ENCODE measurements at regions not wholly inside any gene's neighbourhood (a gene's known extent, or its start where the extent isn't known, plus 50 kb on each side); places are given as distances from the start of the nearest gene placed in this dataset.
"Not testable (repeated sequence)": the region's sequence is repeated elsewhere in the genome, so short reads cannot be mapped to it uniquely, and the experiment has no call there.

DNA sequence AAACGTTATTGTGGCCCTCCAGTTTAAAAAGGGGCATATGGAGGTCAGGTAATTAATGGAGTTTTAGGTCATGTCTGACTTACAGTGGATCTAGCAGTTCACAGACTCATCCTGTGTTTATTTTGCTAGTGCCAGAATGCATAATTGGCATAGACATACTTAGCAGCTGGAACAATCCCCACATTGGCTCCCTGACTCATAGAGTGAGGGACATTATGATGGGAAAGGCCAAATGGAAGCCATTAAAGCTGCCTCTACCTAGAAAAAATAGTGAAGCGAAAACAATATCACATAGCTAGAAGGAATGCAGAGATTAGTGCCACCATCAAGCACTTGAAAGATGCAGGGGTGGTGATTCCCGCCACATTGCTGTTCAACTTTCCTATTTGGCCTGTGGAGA, 610.7 kb downstream of the SLITRK5 start:
- H3K9ac ChIP-seq (ENCODE audit: insufficient read length, low read depth), result no peak overlapping the region
- no peaks in the 10 kb centered on the region for H3K36me3 ChIP-seq (ENCODE audit: insufficient read depth, insufficient read length, low read length)
- peaks cover 7% of the 10 kb centered on the region; the same call in 1 of the 2 replicates for H3K9me3 ChIP-seq (ENCODE audit: insufficient read depth, low read length)
- no peaks in the 10 kb centered on the region for H3K27me3 ChIP-seq (ENCODE audit: insufficient read depth, insufficient read length)
- H3K4me3 ChIP-seq (ENCODE audit: insufficient read length, low read depth), result no peak overlapping the region
- no peak for DNase-seq (ENCODE audit: low read depth, low spot score)
- TF ChIP-seq SUZ12 (IDR thresholded peaks at IDR 0.05; ENCODE audit: extremely low read depth, insufficient read depth, insufficient read length) (no peak), YY1 (IDR thresholded peaks at IDR 0.05; ENCODE audit: insufficient read depth, insufficient read length) (no peak), ZNF274 (IDR thresholded peaks at IDR 0.05; ENCODE audit: low read depth, low read length) (no peak)
- H3K4me1 ChIP-seq (ENCODE audit: insufficient read depth, insufficient read length), result no peaks in the 10 kb centered on the region

DNA sequence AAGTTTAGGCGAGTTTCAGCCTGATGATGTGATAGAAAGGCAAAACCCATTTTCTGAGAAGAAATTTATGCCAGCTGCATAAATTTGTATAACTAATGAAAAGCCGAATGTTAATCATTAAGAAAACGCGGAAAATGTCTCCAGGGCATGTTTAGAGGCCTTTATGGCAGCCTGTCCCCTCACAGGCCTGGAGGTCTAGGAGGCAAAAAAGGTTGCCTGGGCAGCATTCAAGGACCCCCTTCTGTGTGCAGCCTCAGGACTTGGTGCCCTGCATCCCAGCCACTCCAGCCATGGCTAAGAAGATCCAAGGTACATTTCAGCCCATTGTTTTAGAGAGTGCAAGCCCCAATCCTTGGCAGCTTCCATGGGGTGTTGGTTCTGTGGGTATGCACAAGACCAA, 614.2 kb downstream of the SLITRK5 start:
- TF ChIP-seq YY1 (IDR thresholded peaks at IDR 0.05; ENCODE audit: insufficient read depth, insufficient read length) (no peak), SUZ12 (IDR thresholded peaks at IDR 0.05; ENCODE audit: extremely low read depth, insufficient read depth, insufficient read length) (no peak), ZNF274 (IDR thresholded peaks at IDR 0.05; ENCODE audit: low read depth, low read length) (no peak)
- Histone ChIP-seq H3K9me3 (ENCODE audit: insufficient read depth, low read length) (peaks cover 7% of the 10 kb centered on the region; the same call in 1 of the 2 replicates), H3K27me3 (ENCODE audit: insufficient read depth, insufficient read length) (no peaks in the 10 kb centered on the region), H3K36me3 (ENCODE audit: insufficient read depth, insufficient read length, low read length) (no peaks in the 10 kb centered on the region), H3K9ac (ENCODE audit: insufficient read length, low read depth) (no peak overlapping the region), H3K4me1 (ENCODE audit: insufficient read depth, insufficient read length) (no peaks in the 10 kb centered on the region), H3K4me3 (ENCODE audit: insufficient read length, low read depth) (no peak overlapping the region)
- no peak for DNase-seq (ENCODE audit: low read depth, low spot score)

- no peak overlapping the region for H3K4me3 ChIP-seq (ENCODE audit: insufficient read length, low read depth)
- TF ChIP-seq ZNF274 (IDR thresholded peaks at IDR 0.05; ENCODE audit: low read depth, low read length), result no peak
- no peak for TF ChIP-seq SUZ12 (IDR thresholded peaks at IDR 0.05; ENCODE audit: extremely low read depth, insufficient read depth, insufficient read length)
- TF ChIP-seq YY1 (IDR thresholded peaks at IDR 0.05; ENCODE audit: insufficient read depth, insufficient read length), result no peak
- H3K27me3 ChIP-seq (ENCODE audit: insufficient read depth, insufficient read length), result no peaks in the 10 kb centered on the region
- H3K4me1 ChIP-seq (ENCODE audit: insufficient read depth, insufficient read length), result no peaks in the 10 kb centered on the region
- no peak overlapping the region for H3K9ac ChIP-seq (ENCODE audit: insufficient read length, low read depth)
- H3K36me3 ChIP-seq (ENCODE audit: insufficient read depth, insufficient read length, low read length), result no peaks in the 10 kb centered on the region
- H3K9me3 ChIP-seq (ENCODE audit: insufficient read depth, low read length), result peaks cover 7% of the 10 kb centered on the region; the same call in 1 of the 2 replicates
- no peak for DNase-seq (ENCODE audit: low read depth, low spot score)
Measured at GRCh38 chr13:88288326-88288725, 617.2 kb downstream of the SLITRK5 start.

GRCh38 chr13:88291731-88292130, 620.6 kb downstream of the SLITRK5 start:
- H3K4me3 ChIP-seq (ENCODE audit: insufficient read length, low read depth); H3K9me3 ChIP-seq (ENCODE audit: insufficient read depth, low read length); H3K27me3 ChIP-seq (ENCODE audit: insufficient read depth, insufficient read length); DNase-seq (ENCODE audit: low read depth, low spot score); H3K36me3 ChIP-seq (ENCODE audit: insufficient read depth, insufficient read length, low read length); H3K9ac ChIP-seq (ENCODE audit: insufficient read length, low read depth); H3K4me1 ChIP-seq (ENCODE audit: insufficient read depth, insufficient read length): not testable (repeated sequence)

GRCh38 chr13:88294368-88294767, 623.2 kb downstream of the SLITRK5 start:
- Histone ChIP-seq H3K9me3 (ENCODE audit: insufficient read depth, low read length) (no peaks in the 10 kb centered on the region), H3K9ac (ENCODE audit: insufficient read length, low read depth) (no peak overlapping the region), H3K36me3 (ENCODE audit: insufficient read depth, insufficient read length, low read length) (no peaks in the 10 kb centered on the region), H3K4me1 (ENCODE audit: insufficient read depth, insufficient read length) (no peaks in the 10 kb centered on the region), H3K4me3 (ENCODE audit: insufficient read length, low read depth) (no peak overlapping the region), H3K27me3 (ENCODE audit: insufficient read depth, insufficient read length) (no peaks in the 10 kb centered on the region)
- no peak for DNase-seq (ENCODE audit: low read depth, low spot score)
- TF ChIP-seq ZNF274 (IDR thresholded peaks at IDR 0.05; ENCODE audit: low read depth, low read length), result no peak
- TF ChIP-seq SUZ12 (IDR thresholded peaks at IDR 0.05; ENCODE audit: extremely low read depth, insufficient read depth, insufficient read length), result no peak
- TF ChIP-seq YY1 (IDR thresholded peaks at IDR 0.05; ENCODE audit: insufficient read depth, insufficient read length), result no peak

DNA sequence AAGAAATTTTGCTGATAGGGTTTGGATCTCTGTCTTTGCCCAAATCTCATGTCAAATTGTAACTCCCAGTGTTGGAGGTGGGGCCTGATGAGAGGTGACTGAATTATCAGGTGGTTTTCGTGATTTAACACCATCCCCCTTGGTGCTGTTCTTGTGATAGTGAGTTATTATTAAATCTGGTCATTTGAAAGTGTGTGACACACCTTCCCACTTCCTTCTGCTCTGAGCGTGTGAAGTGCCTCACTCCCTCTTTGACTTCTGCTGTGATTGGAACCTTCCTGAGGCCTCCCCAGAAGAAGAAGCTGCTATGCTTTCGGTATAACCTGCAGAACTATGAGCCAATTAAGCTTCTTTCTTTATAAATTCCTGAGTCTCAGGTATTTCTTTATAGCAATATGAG, 632.0 kb downstream of the SLITRK5 start:
- H3K36me3 ChIP-seq (ENCODE audit: insufficient read depth, insufficient read length, low read length), result no peaks in the 10 kb centered on the region
- no peak for TF ChIP-seq YY1 (IDR thresholded peaks at IDR 0.05; ENCODE audit: insufficient read depth, insufficient read length)
- TF ChIP-seq ZNF274 (IDR thresholded peaks at IDR 0.05; ENCODE audit: low read depth, low read length), result no peak
- no peak for TF ChIP-seq SUZ12 (IDR thresholded peaks at IDR 0.05; ENCODE audit: extremely low read depth, insufficient read depth, insufficient read length)
- no peaks in the 10 kb centered on the region for H3K27me3 ChIP-seq (ENCODE audit: insufficient read depth, insufficient read length)
- no peaks in the 10 kb centered on the region for H3K4me1 ChIP-seq (ENCODE audit: insufficient read depth, insufficient read length)
- no peak overlapping the region for H3K4me3 ChIP-seq (ENCODE audit: insufficient read length, low read depth)
- no peak for DNase-seq (ENCODE audit: low read depth, low spot score)
- no peak overlapping the region for H3K9ac ChIP-seq (ENCODE audit: insufficient read length, low read depth)
- peaks cover 8% of the 10 kb centered on the region; the same call in 1 of the 2 replicates for H3K9me3 ChIP-seq (ENCODE audit: insufficient read depth, low read length)

- H3K36me3 ChIP-seq (ENCODE audit: insufficient read depth, insufficient read length, low read length), result no peaks in the 10 kb centered on the region
- no peak for TF ChIP-seq SUZ12 (IDR thresholded peaks at IDR 0.05; ENCODE audit: extremely low read depth, insufficient read depth, insufficient read length)
- no peak for TF ChIP-seq ZNF274 (IDR thresholded peaks at IDR 0.05; ENCODE audit: low read depth, low read length)
- no peak for TF ChIP-seq YY1 (IDR thresholded peaks at IDR 0.05; ENCODE audit: insufficient read depth, insufficient read length)
- no peaks in the 10 kb centered on the region for H3K27me3 ChIP-seq (ENCODE audit: insufficient read depth, insufficient read length)
- H3K4me1 ChIP-seq (ENCODE audit: insufficient read depth, insufficient read length), result no peaks in the 10 kb centered on the region
- H3K9me3 ChIP-seq (ENCODE audit: insufficient read depth, low read length), result peaks cover 8% of the 10 kb centered on the region; the same call in 1 of the 2 replicates
- no peak for DNase-seq (ENCODE audit: low read depth, low spot score)
- H3K4me3 ChIP-seq (ENCODE audit: insufficient read length, low read depth), result no peak overlapping the region
- no peak overlapping the region for H3K9ac ChIP-seq (ENCODE audit: insufficient read length, low read depth)
Measured at GRCh38 chr13:88303605-88304004, 632.4 kb downstream of the SLITRK5 start.

- Histone ChIP-seq H3K36me3 (ENCODE audit: insufficient read depth, insufficient read length, low read length) (no peaks in the 10 kb centered on the region), H3K4me1 (ENCODE audit: insufficient read depth, insufficient read length) (no peaks in the 10 kb centered on the region), H3K27me3 (ENCODE audit: insufficient read depth, insufficient read length) (no peaks in the 10 kb centered on the region), H3K4me3 (ENCODE audit: insufficient read length, low read depth) (no peak overlapping the region), H3K9me3 (ENCODE audit: insufficient read depth, low read length) (no peaks in the 10 kb centered on the region), H3K9ac (ENCODE audit: insufficient read length, low read depth) (no peak overlapping the region)
- TF ChIP-seq ZNF274 (IDR thresholded peaks at IDR 0.05; ENCODE audit: low read depth, low read length) (no peak), SUZ12 (IDR thresholded peaks at IDR 0.05; ENCODE audit: extremely low read depth, insufficient read depth, insufficient read length) (no peak), YY1 (IDR thresholded peaks at IDR 0.05; ENCODE audit: insufficient read depth, insufficient read length) (no peak)
- no peak for DNase-seq (ENCODE audit: low read depth, low spot score)
Measured at GRCh38 chr13:88314496-88314895, 643.3 kb downstream of the SLITRK5 start.
